Tibial nerve (tissue), 3 donors: ENCODE measurements at regions not wholly inside any gene's neighbourhood (a gene's known extent, or its start where the extent isn't known, plus 50 kb on each side); places are given as distances from the start of the nearest gene placed in this dataset.

Source experiments
- CTCF ChIP-seq, 5 experiments: fragments of 200-600 bp in 3 of 5; fragments of 450-650 bp in 2 of 5; sonication (generic) in 3 of 5; IDR thresholded peaks; one replicate each; pipeline ENCODE4 v1.5.1; 2016 to 2019; ENCODE audit warnings: antibody characterized with exemption in 5 of 5, mild to moderate bottlenecking in 3 of 5, moderate library complexity in 2 of 5
- POLR2A ChIP-seq, 2 donors: fragments of 450-650 bp; IDR thresholded peaks; one replicate each; pipeline ENCODE4 v1.6.1; 2017; ENCODE audit warnings: antibody characterized with exemption in 2 of 2, mild to moderate bottlenecking in 2 of 2, moderate library complexity in 2 of 2

- TF ChIP-seq CTCF (IDR thresholded peaks at IDR 0.05): no peak
- TF ChIP-seq POLR2A (IDR thresholded peaks at IDR 0.05): no peak
Measured at GRCh38 chr14:59041308-59041707, 147.2 kb upstream of the DAAM1 start.
